ENCODE measurements at regions not wholly inside any gene's neighbourhood (a gene's known extent, or its start where the extent isn't known, plus 50 kb on each side); places are given as distances from the start of the nearest gene placed in this dataset.

DNA sequence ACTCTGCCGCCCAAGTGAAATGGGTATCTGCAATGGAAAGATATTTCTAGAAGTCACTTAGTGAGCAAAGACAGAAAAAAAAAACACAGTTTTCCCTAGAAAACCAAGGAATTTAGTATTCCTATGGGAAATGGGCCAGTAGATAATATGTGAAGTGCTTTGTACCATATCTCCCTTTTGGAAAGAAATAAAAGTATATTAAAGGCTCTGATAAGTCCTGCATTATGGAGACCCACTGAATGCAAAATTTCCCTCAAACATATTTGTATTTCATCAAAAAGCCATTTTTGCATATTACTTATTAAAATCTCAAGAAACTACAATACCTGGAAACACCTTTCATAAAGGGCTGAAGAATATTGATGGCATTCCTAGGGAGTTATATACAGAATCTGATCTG is 51.6 kb upstream of the DYNLRB2 start:
- no peak for DNase-seq
- Histone ChIP-seq H3K4me1 (no peaks in the 10 kb centered on the region), H3K36me3 (ENCODE audit: insufficient read depth in 1 of 2, low read depth in 1 of 2) (no peaks in the 10 kb centered on the region), H3K4me3 (no peak overlapping the region), H3K9me3 (no peaks in the 10 kb centered on the region), H3K27me3 (ENCODE audit: insufficient read depth in 3 of 3, low read length in 2 of 3) (no peaks in the 10 kb centered on the region), H3K27ac (no peak overlapping the region)
- ATAC-seq, result no peak
- no peak for TF ChIP-seq CTCF (IDR thresholded peaks at IDR 0.05)
- intact Hi-C loops (cut with DNase I), result no loop called here
- 90 to 96% (median 93%) methylated on average over 1 of the region's 1 CpG for WGBS, 3 donors

DNA sequence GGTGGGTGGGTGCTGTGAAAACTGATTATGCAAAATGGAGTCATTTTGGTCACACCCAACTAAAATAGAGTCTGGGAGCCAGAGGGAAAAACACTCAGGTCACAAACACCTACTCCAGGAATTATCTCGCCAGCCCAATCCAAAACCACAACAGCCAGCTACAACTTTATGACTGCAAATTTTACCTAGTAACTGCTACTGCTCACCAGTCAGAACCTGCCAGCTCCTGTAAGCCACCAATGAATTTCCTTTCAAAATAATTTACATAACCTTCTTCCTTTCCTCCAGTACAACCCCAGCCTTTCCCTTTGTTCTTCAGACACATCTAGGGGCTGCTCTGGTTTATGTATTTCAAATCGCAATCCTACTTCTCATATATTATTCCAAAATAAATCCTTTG is 52.6 kb upstream of the DYNLRB2 start:
- Histone ChIP-seq H3K36me3 (ENCODE audit: insufficient read depth in 1 of 2, low read depth in 1 of 2) (no peaks in the 10 kb centered on the region), H3K9me3 (no peaks in the 10 kb centered on the region), H3K4me1 (no peaks in the 10 kb centered on the region), H3K27me3 (ENCODE audit: insufficient read depth in 3 of 3, low read length in 2 of 3) (no peaks in the 10 kb centered on the region), H3K27ac (no peak overlapping the region), H3K4me3 (no peak overlapping the region)
- ATAC-seq (no peak), DNase-seq (no peak)
- WGBS, 3 donors, result 84 to 90% (median 85%) methylated on average over 2 of the region's 2 CpGs
- intact Hi-C loops (cut with DNase I), result no loop called here
- TF ChIP-seq CTCF (IDR thresholded peaks at IDR 0.05), result no peak

DNA sequence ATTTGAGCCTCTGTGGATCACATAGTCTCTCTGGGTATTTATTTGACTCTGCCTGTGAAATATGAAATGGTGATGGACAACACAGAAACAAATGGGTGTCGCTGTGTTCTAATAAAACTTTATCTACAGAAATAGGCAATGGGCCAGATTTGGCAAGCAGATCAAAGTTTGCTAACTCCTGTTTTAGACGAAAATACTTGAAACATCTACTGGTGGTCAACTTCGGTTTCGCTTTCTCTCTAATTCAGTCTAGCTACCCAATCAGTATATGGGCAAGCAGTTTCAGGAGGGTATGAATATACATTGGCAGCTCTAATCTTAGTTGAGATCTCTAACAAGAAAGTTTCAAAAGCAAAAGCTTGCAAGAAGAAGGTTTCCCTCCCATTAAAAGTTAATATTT is 60.1 kb upstream of the DYNLRB2 start:
- H3K9me3 ChIP-seq, result no peaks in the 10 kb centered on the region
- no peak overlapping the region for H3K27ac ChIP-seq
- no peak overlapping the region for H3K4me3 ChIP-seq
- H3K36me3 ChIP-seq (ENCODE audit: insufficient read depth in 1 of 2, low read depth in 1 of 2), result no peaks in the 10 kb centered on the region
- DNase-seq, result no peak
- no peaks in the 10 kb centered on the region for H3K27me3 ChIP-seq (ENCODE audit: insufficient read depth in 3 of 3, low read length in 2 of 3)
- no peak for TF ChIP-seq CTCF (IDR thresholded peaks at IDR 0.05)
- H3K4me1 ChIP-seq, result no peaks in the 10 kb centered on the region
- ATAC-seq, result no peak
- intact Hi-C loops (cut with DNase I), result no loop called here
- WGBS, 3 donors, result 85% methylated on average over 4 of the region's 4 CpGs

DNA sequence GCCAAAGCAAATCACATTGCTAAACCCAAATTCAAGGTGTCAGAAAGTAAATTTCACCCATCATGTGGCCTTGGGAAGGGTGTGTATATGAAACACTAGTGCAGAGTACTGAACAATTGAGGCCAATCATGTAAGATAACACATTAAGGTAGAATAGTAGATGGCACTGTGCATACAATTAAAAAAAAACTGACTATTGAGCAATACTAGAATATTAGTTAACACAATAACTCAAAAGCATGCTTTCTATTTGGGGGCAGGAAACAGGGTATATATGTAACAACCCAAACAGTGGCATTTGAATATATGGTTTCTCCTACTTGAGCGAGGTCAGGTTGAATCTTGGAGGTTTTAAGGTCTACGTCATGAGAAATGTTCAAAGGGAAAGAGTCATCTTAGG is 63.0 kb upstream of the DYNLRB2 start:
- Histone ChIP-seq H3K4me3 (no peak overlapping the region), H3K9me3 (no peaks in the 10 kb centered on the region), H3K4me1 (no peaks in the 10 kb centered on the region), H3K36me3 (ENCODE audit: insufficient read depth in 1 of 2, low read depth in 1 of 2) (no peaks in the 10 kb centered on the region), H3K27ac (no peak overlapping the region), H3K27me3 (ENCODE audit: insufficient read depth in 3 of 3, low read length in 2 of 3) (peaks cover 0 to 3% (median 0%) of the 10 kb centered on the region in 3 donors)
- intact Hi-C loops (cut with DNase I), result no loop called here
- no peak for DNase-seq
- no peak for TF ChIP-seq CTCF (IDR thresholded peaks at IDR 0.05)
- WGBS, 3 donors, result 88 to 94% (median 90%) methylated on average over 2 of the region's 2 CpGs
- no peak for ATAC-seq

DNA sequence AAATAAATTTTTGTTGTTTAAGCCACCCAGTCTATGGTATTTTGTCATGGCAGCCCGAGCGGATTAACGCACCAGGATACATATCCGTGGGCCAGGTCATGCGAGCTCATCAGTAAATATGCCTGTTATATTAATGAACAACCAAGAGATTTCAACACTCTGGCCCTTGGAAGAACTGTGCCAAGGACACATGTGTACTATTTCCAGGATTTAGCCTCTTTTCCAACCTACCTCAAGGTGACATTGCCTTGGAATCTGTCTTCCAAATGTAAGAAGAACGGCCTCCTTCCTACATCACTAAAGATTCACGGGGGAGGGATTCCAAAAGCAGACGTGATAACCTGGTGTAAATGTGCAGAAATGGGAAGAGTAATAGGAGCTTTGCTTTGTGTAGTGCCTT is 72.8 kb upstream of the DYNLRB2 start:
- 67 to 78% (median 77%) methylated on average over 8 of the region's 8 CpGs for WGBS, 3 donors
- H3K9me3 ChIP-seq, result peaks cover 8% of the 10 kb centered on the region
- no peaks in the 10 kb centered on the region for H3K4me1 ChIP-seq
- intact Hi-C loops (cut with DNase I), result loop anchor here in 1 of 2 donors (5.0 kb wide), 1 partner anchor 856 kb away; no protein-coding TSS in a partner anchor
- DNase-seq, result no peak
- TF ChIP-seq CTCF (IDR thresholded peaks at IDR 0.05), result no peak
- no peak overlapping the region for H3K4me3 ChIP-seq
- no peak overlapping the region for H3K27ac ChIP-seq
- H3K36me3 ChIP-seq (ENCODE audit: insufficient read depth in 1 of 2, low read depth in 1 of 2), result no peaks in the 10 kb centered on the region
- ATAC-seq, result no peak
- no peaks in the 10 kb centered on the region for H3K27me3 ChIP-seq (ENCODE audit: insufficient read depth in 3 of 3, low read length in 2 of 3)
